A549 (cell line): ENCODE measurements at regions not wholly inside any gene's neighbourhood (a gene's known extent, or its start where the extent isn't known, plus 50 kb on each side); places are given as distances from the start of the nearest gene placed in this dataset.

Experiments used
- MYC ChIP-seq: IDR thresholded peaks from 2 replicates; pipeline ENCODE4 v1.6.1; 2012; ENCODE audit warnings: mild to moderate bottlenecking, inconsistent platforms, low read length, improper control_type of control experiment, borderline replicate concordance
- RAD21 ChIP-seq, 2 experiments: fragments of >200 bp in 1 of 2; sonication (Bioruptor Twin) in 1 of 2; formaldehyde crosslinking in 1 of 2; IDR thresholded peaks in 1 of 2; conservative IDR thresholded peaks in 1 of 2; 2 replicates in 1 of 2; 3 replicates in 1 of 2; pipeline ENCODE4 v1.6.1; 2012 to 2018; ENCODE audit warnings: inconsistent platforms in 1 of 2
- ZC3H11A ChIP-seq: fragments of 450-650 bp; IDR thresholded peaks from 2 replicates; pipeline ENCODE4 v1.6.1; 2014; ENCODE audit warnings: antibody characterized with exemption, mild to moderate bottlenecking
- TF ChIP-seq, protein P1 (sequence below): IDR thresholded peaks from 2 replicates; pipeline ENCODE4 v1.6.1; 2012
- TF ChIP-seq, protein P2 (sequence below): fragments of >200 bp; sonication (Bioruptor Twin); formaldehyde crosslinking; IDR thresholded peaks from 3 replicates; pipeline ENCODE4 v1.5.1; 2016

DNA sequence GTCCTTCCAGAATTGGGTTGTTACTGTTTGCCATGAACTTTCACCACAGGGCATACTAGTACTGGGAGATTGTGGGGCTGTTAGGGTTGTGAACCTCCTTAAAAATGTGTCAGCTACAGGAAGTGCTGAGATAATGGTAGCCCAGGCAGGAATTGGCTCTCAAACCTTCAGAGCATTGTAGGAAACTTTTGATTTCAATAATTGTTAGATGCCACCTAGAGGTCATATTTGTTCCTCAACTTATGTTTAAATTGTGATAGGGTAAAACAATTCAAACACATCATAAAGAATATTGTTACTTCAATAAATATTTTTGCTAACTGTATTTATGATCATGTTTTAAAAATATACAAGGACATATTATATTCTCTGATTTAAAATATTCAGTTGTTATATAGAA, 594.6 kb downstream of the ADCYAP1 start:
- TF ChIP-seq, protein P1, sequence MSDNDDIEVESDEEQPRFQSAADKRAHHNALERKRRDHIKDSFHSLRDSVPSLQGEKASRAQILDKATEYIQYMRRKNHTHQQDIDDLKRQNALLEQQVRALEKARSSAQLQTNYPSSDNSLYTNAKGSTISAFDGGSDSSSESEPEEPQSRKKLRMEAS, result no peak
- TF ChIP-seq RAD21 (conservative IDR thresholded peaks at IDR 0.05 in 1 of 2, IDR thresholded peaks at IDR 0.05 in 1 of 2) (no peak), ZC3H11A (no peak), MYC (no peak)
- TF ChIP-seq, protein P2, sequence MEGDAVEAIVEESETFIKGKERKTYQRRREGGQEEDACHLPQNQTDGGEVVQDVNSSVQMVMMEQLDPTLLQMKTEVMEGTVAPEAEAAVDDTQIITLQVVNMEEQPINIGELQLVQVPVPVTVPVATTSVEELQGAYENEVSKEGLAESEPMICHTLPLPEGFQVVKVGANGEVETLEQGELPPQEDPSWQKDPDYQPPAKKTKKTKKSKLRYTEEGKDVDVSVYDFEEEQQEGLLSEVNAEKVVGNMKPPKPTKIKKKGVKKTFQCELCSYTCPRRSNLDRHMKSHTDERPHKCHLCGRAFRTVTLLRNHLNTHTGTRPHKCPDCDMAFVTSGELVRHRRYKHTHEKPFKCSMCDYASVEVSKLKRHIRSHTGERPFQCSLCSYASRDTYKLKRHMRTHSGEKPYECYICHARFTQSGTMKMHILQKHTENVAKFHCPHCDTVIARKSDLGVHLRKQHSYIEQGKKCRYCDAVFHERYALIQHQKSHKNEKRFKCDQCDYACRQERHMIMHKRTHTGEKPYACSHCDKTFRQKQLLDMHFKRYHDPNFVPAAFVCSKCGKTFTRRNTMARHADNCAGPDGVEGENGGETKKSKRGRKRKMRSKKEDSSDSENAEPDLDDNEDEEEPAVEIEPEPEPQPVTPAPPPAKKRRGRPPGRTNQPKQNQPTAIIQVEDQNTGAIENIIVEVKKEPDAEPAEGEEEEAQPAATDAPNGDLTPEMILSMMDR, result no peak
